ENCODE measurements at regions not wholly inside any gene's neighbourhood (a gene's known extent, or its start where the extent isn't known, plus 50 kb on each side); places are given as distances from the start of the nearest gene placed in this dataset.

GRCh38 chr6:50925548-50925947, 106.9 kb downstream of the TFAP2B start:
- no peaks in the 10 kb centered on the region for H3K4me1 ChIP-seq (ENCODE audit: control insufficient read depth in 2 of 2, insufficient read depth in 2 of 2, low read length in 2 of 2)
- no peak overlapping the region for H3K4me3 ChIP-seq (ENCODE audit: low read length in 2 of 2)
- H3K36me3 ChIP-seq (ENCODE audit: control insufficient read depth in 2 of 2, insufficient read depth in 2 of 2, low read length in 1 of 2), result no peaks in the 10 kb centered on the region
- no peaks in the 10 kb centered on the region for H3K27me3 ChIP-seq (ENCODE audit: control insufficient read depth in 2 of 2, insufficient read depth in 1 of 2, low read length in 1 of 2)
- H3K9me3 ChIP-seq (ENCODE audit: control insufficient read depth in 2 of 2, insufficient read depth in 1 of 2, low read length in 1 of 2), result peaks cover 0 to 3% of the 10 kb centered on the region in 2 donors
- DNase-seq (ENCODE audit: low read depth in 6 of 9, low spot score in 9 of 9), result no peak
- H3K27ac ChIP-seq (ENCODE audit: low read depth in 1 of 2, low read length in 1 of 2), result no peak overlapping the region

- H3K4me3 ChIP-seq (ENCODE audit: low read length in 2 of 2), result no peak overlapping the region
- WGBS, result 92% methylated on average over 2 of the region's 2 CpGs
- no peaks in the 10 kb centered on the region for H3K27me3 ChIP-seq (ENCODE audit: control insufficient read depth in 2 of 2, insufficient read depth in 1 of 2, low read length in 1 of 2)
- peaks cover 0 to 3% of the 10 kb centered on the region in 2 donors for H3K9me3 ChIP-seq (ENCODE audit: control insufficient read depth in 2 of 2, insufficient read depth in 1 of 2, low read length in 1 of 2)
- DNase-seq (ENCODE audit: low read depth in 6 of 9, low spot score in 9 of 9), result no peak
- H3K36me3 ChIP-seq (ENCODE audit: control insufficient read depth in 2 of 2, insufficient read depth in 2 of 2, low read length in 1 of 2), result no peaks in the 10 kb centered on the region
- no peak overlapping the region for H3K27ac ChIP-seq (ENCODE audit: low read depth in 1 of 2, low read length in 1 of 2)
- H3K4me1 ChIP-seq (ENCODE audit: control insufficient read depth in 2 of 2, insufficient read depth in 2 of 2, low read length in 2 of 2), result no peaks in the 10 kb centered on the region
Measured at GRCh38 chr6:50925981-50926380, 107.3 kb downstream of the TFAP2B start.

GRCh38 chr6:50927800-50928199, 109.1 kb downstream of the TFAP2B start:
- Histone ChIP-seq H3K4me3 (ENCODE audit: low read length in 2 of 2) (no peak overlapping the region), H3K9me3 (ENCODE audit: control insufficient read depth in 2 of 2, insufficient read depth in 1 of 2, low read length in 1 of 2) (no peaks in the 10 kb centered on the region), H3K36me3 (ENCODE audit: control insufficient read depth in 2 of 2, insufficient read depth in 2 of 2, low read length in 1 of 2) (no peaks in the 10 kb centered on the region), H3K27me3 (ENCODE audit: control insufficient read depth in 2 of 2, insufficient read depth in 1 of 2, low read length in 1 of 2) (no peaks in the 10 kb centered on the region), H3K4me1 (ENCODE audit: control insufficient read depth in 2 of 2, insufficient read depth in 2 of 2, low read length in 2 of 2) (no peaks in the 10 kb centered on the region), H3K27ac (ENCODE audit: low read depth in 1 of 2, low read length in 1 of 2) (no peak overlapping the region)
- no peak for DNase-seq (ENCODE audit: low read depth in 6 of 9, low spot score in 9 of 9)
- WGBS, result 78% methylated on average over 3 of the region's 3 CpGs

GRCh38 chr6:50929323-50929722, 110.7 kb downstream of the TFAP2B start:
- 85% methylated on average over 3 of the region's 3 CpGs for WGBS
- Histone ChIP-seq H3K36me3 (ENCODE audit: control insufficient read depth in 2 of 2, insufficient read depth in 2 of 2, low read length in 1 of 2) (no peaks in the 10 kb centered on the region), H3K27me3 (ENCODE audit: control insufficient read depth in 2 of 2, insufficient read depth in 1 of 2, low read length in 1 of 2) (no peaks in the 10 kb centered on the region), H3K4me3 (ENCODE audit: low read length in 2 of 2) (no peak overlapping the region), H3K4me1 (ENCODE audit: control insufficient read depth in 2 of 2, insufficient read depth in 2 of 2, low read length in 2 of 2) (no peaks in the 10 kb centered on the region), H3K27ac (ENCODE audit: low read depth in 1 of 2, low read length in 1 of 2) (no peak overlapping the region), H3K9me3 (ENCODE audit: control insufficient read depth in 2 of 2, insufficient read depth in 1 of 2, low read length in 1 of 2) (no peaks in the 10 kb centered on the region)
- DNase-seq (ENCODE audit: low read depth in 6 of 9, low spot score in 9 of 9), result no peak

GRCh38 chr6:50935442-50935841, 116.8 kb downstream of the TFAP2B start:
- Histone ChIP-seq H3K4me3 (ENCODE audit: low read length in 2 of 2) (no peak overlapping the region), H3K36me3 (ENCODE audit: control insufficient read depth in 2 of 2, insufficient read depth in 2 of 2, low read length in 1 of 2) (no peaks in the 10 kb centered on the region), H3K27ac (ENCODE audit: low read depth in 1 of 2, low read length in 1 of 2) (peak overlapping the region in 1 of 2 donors; percentile 12), H3K4me1 (ENCODE audit: control insufficient read depth in 2 of 2, insufficient read depth in 2 of 2, low read length in 2 of 2) (no peaks in the 10 kb centered on the region), H3K9me3 (ENCODE audit: control insufficient read depth in 2 of 2, insufficient read depth in 1 of 2, low read length in 1 of 2) (no peaks in the 10 kb centered on the region), H3K27me3 (ENCODE audit: control insufficient read depth in 2 of 2, insufficient read depth in 1 of 2, low read length in 1 of 2) (no peaks in the 10 kb centered on the region)
- no peak for DNase-seq (ENCODE audit: low read depth in 6 of 9, low spot score in 9 of 9)

- H3K27me3 ChIP-seq (ENCODE audit: control insufficient read depth in 2 of 2, insufficient read depth in 1 of 2, low read length in 1 of 2), result no peaks in the 10 kb centered on the region
- H3K4me3 ChIP-seq (ENCODE audit: low read length in 2 of 2), result no peak overlapping the region
- H3K27ac ChIP-seq (ENCODE audit: low read depth in 1 of 2, low read length in 1 of 2), result no peak overlapping the region
- H3K36me3 ChIP-seq (ENCODE audit: control insufficient read depth in 2 of 2, insufficient read depth in 2 of 2, low read length in 1 of 2), result no peaks in the 10 kb centered on the region
- WGBS, result 6% methylated on average over 1 of the region's 1 CpG
- H3K4me1 ChIP-seq (ENCODE audit: control insufficient read depth in 2 of 2, insufficient read depth in 2 of 2, low read length in 2 of 2), result no peaks in the 10 kb centered on the region
- DNase-seq (ENCODE audit: low read depth in 6 of 9, low spot score in 9 of 9), result no peak
- H3K9me3 ChIP-seq (ENCODE audit: control insufficient read depth in 2 of 2, insufficient read depth in 1 of 2, low read length in 1 of 2), result no peaks in the 10 kb centered on the region
Measured at GRCh38 chr6:50936277-50936681, 117.6 kb downstream of the TFAP2B start.

- Histone ChIP-seq H3K9me3 (ENCODE audit: control insufficient read depth in 2 of 2, insufficient read depth in 1 of 2, low read length in 1 of 2) (no peaks in the 10 kb centered on the region), H3K4me3 (ENCODE audit: low read length in 2 of 2) (no peak overlapping the region), H3K27me3 (ENCODE audit: control insufficient read depth in 2 of 2, insufficient read depth in 1 of 2, low read length in 1 of 2) (no peaks in the 10 kb centered on the region), H3K4me1 (ENCODE audit: control insufficient read depth in 2 of 2, insufficient read depth in 2 of 2, low read length in 2 of 2) (no peaks in the 10 kb centered on the region), H3K27ac (ENCODE audit: low read depth in 1 of 2, low read length in 1 of 2) (no peak overlapping the region), H3K36me3 (ENCODE audit: control insufficient read depth in 2 of 2, insufficient read depth in 2 of 2, low read length in 1 of 2) (no peaks in the 10 kb centered on the region)
- DNase-seq (ENCODE audit: low read depth in 6 of 9, low spot score in 9 of 9), result no peak
- 97% methylated on average over 1 of the region's 1 CpG for WGBS
Measured at GRCh38 chr6:50939931-50940330, 121.3 kb downstream of the TFAP2B start.

DNA sequence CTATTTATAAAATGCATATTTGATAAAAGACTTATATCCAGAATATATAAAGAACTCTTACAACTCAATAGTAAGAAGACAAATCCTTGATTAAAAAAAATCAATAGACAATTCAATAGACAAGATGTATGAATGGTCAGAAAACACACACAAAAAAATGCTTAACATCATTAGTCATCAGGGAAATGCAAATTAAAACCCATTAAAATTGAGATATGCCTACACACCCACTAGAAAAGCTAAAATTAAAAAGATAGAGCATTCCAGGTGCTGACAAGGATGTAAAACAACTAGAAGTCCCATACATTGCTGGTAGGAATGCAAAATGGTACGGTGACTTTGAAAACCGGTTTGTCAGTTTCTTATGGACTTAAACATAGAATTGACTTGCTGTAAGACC, 127.1 kb downstream of the TFAP2B start:
- DNase-seq (ENCODE audit: low read depth in 6 of 9, low spot score in 9 of 9), result no peak
- Histone ChIP-seq H3K27me3 (ENCODE audit: control insufficient read depth in 2 of 2, insufficient read depth in 1 of 2, low read length in 1 of 2) (no peaks in the 10 kb centered on the region), H3K36me3 (ENCODE audit: control insufficient read depth in 2 of 2, insufficient read depth in 2 of 2, low read length in 1 of 2) (no peaks in the 10 kb centered on the region), H3K4me1 (ENCODE audit: control insufficient read depth in 2 of 2, insufficient read depth in 2 of 2, low read length in 2 of 2) (no peaks in the 10 kb centered on the region), H3K27ac (ENCODE audit: low read depth in 1 of 2, low read length in 1 of 2) (no peak overlapping the region), H3K9me3 (ENCODE audit: control insufficient read depth in 2 of 2, insufficient read depth in 1 of 2, low read length in 1 of 2) (no peaks in the 10 kb centered on the region), H3K4me3 (ENCODE audit: low read length in 2 of 2) (no peak overlapping the region)
- over 99% methylated on average over 2 of the region's 2 CpGs for WGBS

GRCh38 chr6:50952092-50952907, 133.6 kb downstream of the TFAP2B start:
- Histone ChIP-seq H3K4me1 (ENCODE audit: control insufficient read depth in 2 of 2, insufficient read depth in 2 of 2, low read length in 2 of 2) (no peaks in the 10 kb centered on the region), H3K9me3 (ENCODE audit: control insufficient read depth in 2 of 2, insufficient read depth in 1 of 2, low read length in 1 of 2) (no peaks in the 10 kb centered on the region), H3K27me3 (ENCODE audit: control insufficient read depth in 2 of 2, insufficient read depth in 1 of 2, low read length in 1 of 2) (no peaks in the 10 kb centered on the region), H3K27ac (ENCODE audit: low read depth in 1 of 2, low read length in 1 of 2) (no peak overlapping the region), H3K36me3 (ENCODE audit: control insufficient read depth in 2 of 2, insufficient read depth in 2 of 2, low read length in 1 of 2) (no peaks in the 10 kb centered on the region), H3K4me3 (ENCODE audit: low read length in 2 of 2) (no peak overlapping the region)
- no peak for DNase-seq (ENCODE audit: low read depth in 6 of 9, low spot score in 9 of 9)
- 87% methylated on average over 5 of the region's 5 CpGs for WGBS

All from thymus (tissue), 11 donors.